ENCODE measurements at regions not wholly inside any gene's neighbourhood (a gene's known extent, or its start where the extent isn't known, plus 50 kb on each side); places are given as distances from the start of the nearest gene placed in this dataset.

DNA sequence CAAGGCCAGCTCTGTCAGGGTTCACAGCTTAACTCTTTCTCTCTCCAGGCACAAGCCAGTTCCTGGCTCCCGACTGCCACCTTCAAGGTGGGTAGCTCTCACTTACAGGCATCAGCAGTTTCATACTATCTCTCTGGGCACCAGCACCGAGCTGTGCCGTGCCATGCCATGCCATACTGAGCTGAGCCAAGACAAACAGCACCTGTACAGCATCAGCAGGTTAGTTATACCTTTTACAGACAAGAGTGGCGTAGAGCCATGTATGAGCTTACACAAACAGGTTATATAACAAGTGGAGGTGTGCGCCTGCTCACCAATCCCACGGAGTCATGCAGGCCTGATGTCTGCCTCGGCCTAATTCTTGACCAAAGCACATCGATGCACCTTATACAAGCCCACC, 1098.7 kb downstream of the AACS start:
- DNase-seq (ENCODE audit: low spot score in 2 of 2) (no peak), ATAC-seq (no peak)
- H3K36me3 Mint-ChIP-seq, result no peaks in the 10 kb centered on the region
- no peak overlapping the region for H3K27ac Mint-ChIP-seq
- H3K4me3 Mint-ChIP-seq, result no peak overlapping the region
- peaks cover 14% of the 10 kb centered on the region for H3K9me3 Mint-ChIP-seq
- no peaks in the 10 kb centered on the region for H3K4me1 Mint-ChIP-seq

DNA sequence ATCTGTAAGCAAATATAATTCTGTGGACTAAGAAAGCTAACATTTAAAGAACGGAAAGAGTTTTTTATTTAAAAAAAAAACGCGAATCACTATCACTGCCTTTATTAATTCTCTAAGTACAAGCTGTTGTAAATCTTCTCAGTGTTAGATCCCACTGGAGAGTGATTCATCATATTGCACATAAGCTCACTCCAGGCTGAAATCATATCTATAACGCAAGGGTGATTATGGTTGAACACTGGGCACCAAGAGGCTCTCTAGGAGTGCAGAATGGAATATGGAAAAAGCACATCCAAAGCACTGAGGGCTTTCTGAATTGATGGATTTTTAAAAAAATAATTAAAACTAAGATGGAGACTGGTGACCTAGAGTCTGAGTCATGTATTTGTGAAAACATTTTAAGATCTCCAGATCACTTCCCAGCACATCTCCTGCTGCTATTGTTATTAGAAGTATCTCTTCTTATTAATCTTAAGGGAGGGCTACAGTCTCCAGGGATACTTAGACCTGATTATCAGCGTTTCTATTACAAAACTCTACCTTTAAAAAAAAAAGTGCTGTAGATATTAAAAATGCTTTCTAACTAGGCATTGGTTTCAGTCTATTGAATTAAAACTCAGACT, 1106.8 kb downstream of the AACS start:
- Mint-ChIP-seq H3K4me3 (no peak overlapping the region), H3K9me3 (peaks cover 9% of the 10 kb centered on the region), H3K4me1 (no peaks in the 10 kb centered on the region), H3K36me3 (no peaks in the 10 kb centered on the region), H3K27ac (no peak overlapping the region)
- DNase-seq (ENCODE audit: low spot score in 2 of 2) (no peak), ATAC-seq (no peak)

DNA sequence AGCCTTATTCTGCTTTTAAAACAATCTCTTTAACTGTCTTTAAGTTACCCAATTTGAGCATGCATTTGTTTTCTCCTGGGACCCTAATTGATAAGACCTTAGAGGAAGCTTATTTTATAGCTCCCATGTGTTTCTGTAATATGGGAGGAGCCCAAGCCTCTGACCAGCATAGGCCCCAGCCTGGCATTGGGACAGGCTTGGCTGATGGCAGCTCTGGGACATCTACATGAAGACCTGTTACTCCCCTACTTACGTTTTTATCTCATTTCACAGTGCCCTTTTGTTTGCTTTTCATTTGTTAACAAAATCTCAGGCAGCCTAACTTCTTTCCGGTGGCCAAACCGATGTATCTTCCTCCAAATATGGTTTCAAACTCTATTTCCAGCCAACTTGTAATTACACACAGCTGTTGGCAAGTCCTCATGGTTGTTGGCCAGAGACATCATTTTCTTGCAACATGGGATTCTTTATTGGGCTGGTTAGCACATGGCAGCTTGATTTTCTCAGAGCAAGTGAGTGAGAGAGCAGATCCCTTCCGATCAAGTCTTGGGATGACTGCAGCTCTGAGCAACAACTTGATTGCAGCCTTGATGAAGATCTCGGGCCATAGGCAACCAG, 1117.5 kb downstream of the AACS start:
- DNase-seq (ENCODE audit: low spot score in 2 of 2), result no peak

DNA sequence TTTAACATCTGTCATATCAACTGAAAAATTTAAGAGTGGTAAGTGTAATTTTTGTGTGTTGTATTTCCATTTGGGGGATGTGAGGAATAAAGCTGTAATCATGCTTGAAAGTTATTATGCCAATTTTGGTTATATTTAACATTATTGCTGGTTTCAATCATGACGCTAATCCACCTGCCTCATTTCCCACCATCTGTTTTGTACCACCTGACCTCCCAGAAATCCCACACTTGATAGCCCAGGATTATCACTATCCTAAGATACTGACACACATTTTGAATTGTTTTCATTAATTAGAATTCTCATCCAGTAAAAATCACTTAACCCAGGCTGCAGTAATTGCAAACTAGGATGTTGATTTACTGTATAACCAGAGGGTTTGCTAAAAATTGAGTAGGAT, 1119.8 kb downstream of the AACS start:
- Mint-ChIP-seq H3K4me3 (no peak overlapping the region), H3K36me3 (no peaks in the 10 kb centered on the region), H3K9me3 (peaks cover 9% of the 10 kb centered on the region), H3K4me1 (no peaks in the 10 kb centered on the region), H3K27ac (no peak overlapping the region)
- no peak for DNase-seq (ENCODE audit: low spot score in 2 of 2)
- ATAC-seq, result no peak

More for the DNA sequence above, 1117.5 kb downstream of the AACS start:
- no peaks in the 10 kb centered on the region for H3K36me3 Mint-ChIP-seq
- no peak for ATAC-seq
- H3K27ac Mint-ChIP-seq, result no peak overlapping the region
- peaks cover 10% of the 10 kb centered on the region for H3K9me3 Mint-ChIP-seq
- no peaks in the 10 kb centered on the region for H3K4me1 Mint-ChIP-seq
- H3K4me3 Mint-ChIP-seq, result no peak overlapping the region

DNA sequence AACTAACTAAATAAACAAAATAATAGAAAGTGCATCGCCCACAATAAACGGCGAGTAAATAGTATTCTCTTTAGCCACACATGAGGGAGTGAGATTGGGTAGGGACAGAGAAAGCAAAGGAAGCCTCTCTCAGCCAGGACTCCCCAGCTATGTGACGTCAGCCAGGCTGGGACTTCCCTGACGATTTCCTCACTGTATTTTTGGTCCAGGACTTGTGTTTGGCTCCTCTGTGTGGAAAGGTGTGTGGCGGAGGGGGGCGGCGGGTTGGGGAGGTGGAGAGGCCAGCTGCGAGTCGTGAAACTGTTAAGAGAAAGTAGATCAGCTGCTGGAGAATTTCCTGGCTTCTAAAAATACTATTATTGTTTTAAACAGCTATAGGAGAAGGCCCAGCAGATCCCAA, 1124.6 kb downstream of the AACS start:
- H3K4me3 Mint-ChIP-seq, result no peak overlapping the region
- no peak for ATAC-seq
- H3K36me3 Mint-ChIP-seq, result no peaks in the 10 kb centered on the region
- no peak overlapping the region for H3K27ac Mint-ChIP-seq
- H3K9me3 Mint-ChIP-seq, result peaks cover 2% of the 10 kb centered on the region
- H3K4me1 Mint-ChIP-seq, result no peaks in the 10 kb centered on the region
- no peak for DNase-seq (ENCODE audit: low spot score in 2 of 2)

DNA sequence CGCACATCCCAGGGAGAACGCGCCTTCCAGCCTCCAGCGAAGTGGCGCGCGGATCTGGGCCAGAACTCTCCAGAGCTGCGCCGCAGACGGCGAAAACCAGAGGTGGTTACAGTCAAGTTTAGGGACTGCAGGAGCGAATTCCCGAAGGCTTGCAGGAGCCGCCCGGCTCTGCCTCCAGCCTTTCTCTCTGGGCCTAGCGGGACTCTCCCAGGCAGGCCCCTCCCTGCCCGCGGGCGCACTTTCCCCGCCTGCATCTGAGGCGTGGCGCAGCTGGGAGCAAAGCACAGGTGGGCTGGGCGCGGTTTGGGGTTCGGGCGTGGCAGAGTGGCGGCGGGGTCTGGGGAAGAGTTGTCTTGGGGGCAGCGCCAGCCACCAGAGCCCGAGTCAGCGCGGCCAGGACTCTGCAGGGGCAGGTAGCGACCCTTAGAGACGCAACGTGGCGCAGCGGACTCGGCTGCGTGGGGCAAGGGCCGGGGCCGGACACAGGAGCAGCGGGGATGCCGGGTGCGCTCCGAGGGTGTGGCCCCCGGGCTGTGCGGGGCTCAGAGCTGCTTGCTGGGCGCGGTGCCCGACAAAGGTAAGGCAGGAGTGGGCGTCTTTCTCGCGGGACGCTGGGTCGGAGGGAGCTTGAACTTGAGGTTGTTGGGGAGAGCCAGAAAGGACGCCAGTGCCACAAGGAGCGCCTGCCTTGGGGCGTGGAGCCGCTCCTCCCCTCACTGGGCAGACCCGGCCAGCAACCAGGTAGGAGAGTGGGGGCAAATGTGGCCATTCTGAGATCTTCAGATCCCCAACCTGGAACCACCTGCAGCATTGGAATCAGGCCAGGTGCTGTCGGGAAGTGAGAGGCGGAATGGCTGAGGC, 1126.0 kb downstream of the AACS start:
- DNase-seq (ENCODE audit: low spot score in 2 of 2), result no peak
- no peak overlapping the region for H3K27ac Mint-ChIP-seq
- no peak for ATAC-seq
- H3K4me1 Mint-ChIP-seq, result no peaks in the 10 kb centered on the region
- H3K36me3 Mint-ChIP-seq, result no peaks in the 10 kb centered on the region
- H3K9me3 Mint-ChIP-seq, result peaks cover 9% of the 10 kb centered on the region
- H3K4me3 Mint-ChIP-seq, result no peak overlapping the region

DNA sequence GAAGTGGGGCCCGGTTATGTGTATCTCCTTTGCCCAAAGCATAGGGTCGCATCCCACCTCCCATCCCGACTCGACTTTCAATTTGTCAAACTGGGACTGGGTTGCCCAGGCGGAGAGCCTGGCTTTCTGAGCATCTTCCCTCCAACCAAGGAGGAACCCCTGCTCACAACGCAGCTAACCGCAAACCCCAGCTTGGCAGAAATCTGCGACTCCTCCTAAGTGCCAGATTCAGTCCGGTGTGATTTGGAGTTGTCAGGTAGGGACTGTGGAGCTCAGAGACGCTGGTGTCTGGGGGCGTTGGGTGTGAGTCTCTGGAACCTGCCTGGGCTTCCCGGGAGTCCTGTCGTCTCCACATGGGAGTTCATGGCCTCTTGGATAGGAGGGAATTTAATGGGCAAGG, 1126.7 kb downstream of the AACS start:
- no peak overlapping the region for H3K4me3 Mint-ChIP-seq
- peaks cover 8% of the 10 kb centered on the region for H3K9me3 Mint-ChIP-seq
- H3K4me1 Mint-ChIP-seq, result no peaks in the 10 kb centered on the region
- no peak for DNase-seq (ENCODE audit: low spot score in 2 of 2)
- no peak for ATAC-seq
- H3K27ac Mint-ChIP-seq, result no peak overlapping the region
- no peaks in the 10 kb centered on the region for H3K36me3 Mint-ChIP-seq

DNA sequence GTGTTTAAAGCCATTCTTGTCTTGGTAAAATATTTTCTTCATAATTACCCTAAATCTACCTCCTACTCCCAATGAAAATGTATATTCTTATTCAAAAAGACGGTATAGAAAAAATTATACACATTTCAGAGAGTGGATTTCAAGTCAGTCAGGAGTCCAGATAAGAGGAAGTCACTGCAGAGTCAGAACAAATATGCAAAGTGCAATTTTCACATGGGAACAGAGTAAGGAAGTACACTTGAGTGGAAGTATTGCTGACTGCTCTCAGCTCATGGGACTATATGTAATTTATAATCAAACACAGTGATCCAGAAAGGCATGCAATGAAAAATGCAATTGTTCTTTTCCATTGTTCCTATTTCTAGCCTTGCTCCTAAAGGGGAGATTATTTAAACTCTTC, 1128.0 kb downstream of the AACS start:
- DNase-seq (ENCODE audit: low spot score in 2 of 2) (no peak), ATAC-seq (no peak)
- Mint-ChIP-seq H3K36me3 (no peaks in the 10 kb centered on the region), H3K4me3 (no peak overlapping the region), H3K4me1 (no peaks in the 10 kb centered on the region), H3K9me3 (peaks cover 8% of the 10 kb centered on the region), H3K27ac (no peak overlapping the region)

DNA sequence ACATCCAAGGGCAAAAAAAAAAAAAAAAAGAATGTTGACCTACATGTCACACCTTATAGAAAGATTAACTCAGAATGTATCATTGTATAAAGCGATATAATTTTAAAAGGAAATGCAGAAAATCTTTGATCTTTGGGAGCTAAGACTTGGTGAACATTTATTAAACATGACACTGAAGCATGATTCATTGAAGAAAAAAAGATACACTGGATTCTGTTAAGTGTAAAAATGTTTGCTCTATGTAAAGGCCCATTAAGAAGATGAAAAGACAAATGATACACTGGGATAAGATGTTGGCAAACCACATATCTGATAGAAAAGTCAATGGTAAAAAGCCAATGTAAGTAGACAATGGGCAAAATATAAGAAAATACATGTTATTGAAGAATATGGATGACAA, 1131.0 kb downstream of the AACS start:
- DNase-seq (ENCODE audit: low spot score in 2 of 2), result no peak
- Mint-ChIP-seq H3K27ac (no peak overlapping the region), H3K36me3 (no peaks in the 10 kb centered on the region), H3K4me1 (no peaks in the 10 kb centered on the region), H3K9me3 (peaks cover 8% of the 10 kb centered on the region), H3K4me3 (no peak overlapping the region)
- ATAC-seq, result no peak

DNA sequence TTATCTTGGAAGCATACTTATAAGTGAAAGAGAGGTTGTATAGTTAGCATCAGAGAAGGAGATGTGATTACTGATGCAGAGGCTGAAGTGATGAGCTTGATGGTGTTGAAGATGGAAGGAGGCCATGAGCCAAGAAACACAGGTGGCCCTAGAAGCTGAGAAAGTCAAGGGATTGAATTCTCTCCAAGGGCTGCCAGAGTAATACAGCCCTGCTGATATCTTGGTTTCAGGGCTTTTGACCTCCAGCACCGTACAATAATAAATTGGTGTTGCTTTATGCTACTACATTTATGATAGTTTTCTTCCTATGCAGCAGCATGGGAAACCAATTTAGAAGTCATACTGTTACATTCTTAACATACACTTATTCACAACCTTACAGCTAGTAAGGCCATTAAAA, 1133.3 kb downstream of the AACS start:
- DNase-seq (ENCODE audit: low spot score in 2 of 2), result no peak
- ATAC-seq, result no peak
- H3K27ac Mint-ChIP-seq, result no peak overlapping the region
- no peak overlapping the region for H3K4me3 Mint-ChIP-seq
- H3K4me1 Mint-ChIP-seq, result no peaks in the 10 kb centered on the region
- no peaks in the 10 kb centered on the region for H3K36me3 Mint-ChIP-seq
- peaks cover 8% of the 10 kb centered on the region for H3K9me3 Mint-ChIP-seq

DNA sequence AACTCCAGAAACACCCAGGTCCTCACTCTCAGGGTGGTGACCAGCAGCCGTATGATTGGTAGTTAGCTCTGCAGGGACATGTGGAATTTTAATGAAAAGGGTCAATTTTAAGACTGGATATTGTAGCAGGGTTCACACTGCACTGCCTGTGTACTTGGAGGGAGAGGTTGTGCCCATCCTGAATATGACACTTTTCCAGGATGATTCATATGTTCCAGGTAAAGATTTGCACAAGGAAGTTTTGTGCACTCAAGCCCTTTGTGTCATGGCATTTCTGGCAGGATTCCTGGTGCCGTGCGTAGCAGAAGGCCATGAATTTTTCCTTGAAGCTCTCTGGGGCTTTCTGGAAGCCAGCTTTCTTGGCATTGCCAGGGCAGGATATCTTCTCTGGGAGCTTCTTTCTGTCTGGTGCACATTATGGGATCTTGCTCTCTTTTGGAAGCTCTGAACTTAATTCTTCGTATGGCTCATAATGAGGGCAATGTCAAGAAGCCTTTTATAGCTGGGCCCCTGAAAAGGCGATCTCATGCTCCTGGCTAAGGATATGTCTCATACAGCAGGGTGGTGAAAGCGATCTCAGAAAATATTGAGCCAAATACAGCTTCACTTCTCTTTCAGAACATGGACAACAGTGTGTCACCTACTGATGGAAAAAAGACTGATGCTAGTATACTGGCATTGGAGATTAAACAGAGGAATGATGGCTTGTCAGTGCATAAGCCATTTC, 1133.9 kb downstream of the AACS start:
- Mint-ChIP-seq H3K4me1 (no peaks in the 10 kb centered on the region), H3K36me3 (no peaks in the 10 kb centered on the region), H3K4me3 (no peak overlapping the region), H3K9me3 (peaks cover 8% of the 10 kb centered on the region), H3K27ac (no peak overlapping the region)
- ATAC-seq (no peak), DNase-seq (ENCODE audit: low spot score in 2 of 2) (no peak)

DNA sequence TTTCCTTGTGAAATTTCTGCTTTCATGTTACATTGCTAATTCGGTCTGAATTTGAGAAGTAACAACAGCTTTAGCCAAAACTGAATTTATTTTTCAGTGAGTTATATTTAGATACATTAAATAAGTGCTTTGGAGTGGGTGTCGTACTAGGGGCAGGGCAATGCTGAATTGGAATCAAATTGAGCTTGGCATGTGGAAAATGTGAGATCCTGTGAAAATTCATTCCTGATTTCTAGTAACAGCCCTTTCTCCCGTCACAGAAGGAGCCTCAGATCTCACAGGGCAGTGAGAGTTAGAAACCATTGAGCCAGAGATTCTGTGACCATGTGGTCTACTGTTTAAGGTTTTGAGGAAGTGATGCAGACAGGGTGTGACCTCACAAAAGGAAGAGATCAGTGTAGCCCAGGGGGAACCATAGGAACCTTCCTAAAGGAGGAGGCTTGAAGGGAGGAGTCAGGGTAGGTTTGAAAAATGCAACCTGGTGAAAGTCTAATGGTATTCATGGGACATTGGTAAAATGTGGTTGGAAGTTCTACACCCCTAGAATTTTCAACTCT, 1136.8 kb downstream of the AACS start:
- no peak overlapping the region for H3K27ac Mint-ChIP-seq
- no peaks in the 10 kb centered on the region for H3K4me1 Mint-ChIP-seq
- DNase-seq (ENCODE audit: low spot score in 2 of 2) (no peak), ATAC-seq (no peak)
- H3K36me3 Mint-ChIP-seq, result no peaks in the 10 kb centered on the region
- peaks cover 7% of the 10 kb centered on the region for H3K9me3 Mint-ChIP-seq
- H3K4me3 Mint-ChIP-seq, result no peak overlapping the region

DNA sequence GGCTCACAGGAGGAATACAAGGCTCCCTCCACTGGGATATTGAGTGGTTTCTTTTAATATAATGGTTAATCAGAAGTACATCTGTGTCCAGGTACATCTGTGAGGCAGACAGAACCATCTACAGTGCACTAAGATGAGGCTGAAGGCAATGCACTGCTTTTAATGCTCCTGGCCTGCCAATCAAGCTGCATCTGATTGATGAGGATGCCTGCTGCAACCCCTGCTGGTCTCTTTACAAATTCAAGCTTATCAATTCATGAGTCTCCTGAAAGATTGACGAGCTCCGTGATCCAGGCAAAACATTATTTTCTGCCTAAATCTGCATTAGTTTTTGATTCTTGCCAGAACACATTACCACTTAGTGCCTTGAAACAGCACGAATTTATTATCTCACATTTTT, 1139.1 kb downstream of the AACS start:
- no peaks in the 10 kb centered on the region for H3K4me1 Mint-ChIP-seq
- H3K9me3 Mint-ChIP-seq, result peaks cover 7% of the 10 kb centered on the region
- no peak for DNase-seq (ENCODE audit: low spot score in 2 of 2)
- H3K4me3 Mint-ChIP-seq, result no peak overlapping the region
- H3K36me3 Mint-ChIP-seq, result no peaks in the 10 kb centered on the region
- ATAC-seq, result no peak
- no peak overlapping the region for H3K27ac Mint-ChIP-seq

DNA sequence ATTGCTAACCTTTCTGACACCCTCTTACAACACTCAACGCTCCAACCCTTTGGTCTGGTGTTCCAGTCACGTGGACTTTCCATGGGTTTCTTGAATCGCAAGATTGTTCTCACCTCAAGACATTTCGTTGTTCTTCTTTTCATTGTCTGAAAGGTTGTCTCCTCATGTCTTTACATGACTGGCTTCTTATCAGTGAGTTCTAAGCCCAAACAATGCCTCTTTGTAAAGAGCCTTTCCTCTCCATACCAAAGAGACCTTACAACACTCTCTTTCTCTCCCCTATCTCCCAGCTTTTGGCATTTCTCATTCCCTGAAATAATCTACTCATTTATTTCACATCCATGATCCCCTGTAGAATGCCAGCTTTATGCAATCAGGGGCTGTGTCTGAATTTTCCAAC, 1144.8 kb downstream of the AACS start:
- Mint-ChIP-seq H3K36me3 (no peaks in the 10 kb centered on the region), H3K9me3 (peaks cover 9% of the 10 kb centered on the region), H3K4me3 (no peak overlapping the region), H3K27ac (no peak overlapping the region), H3K4me1 (no peaks in the 10 kb centered on the region)
- ATAC-seq (no peak), DNase-seq (ENCODE audit: low spot score in 2 of 2) (no peak)

DNA sequence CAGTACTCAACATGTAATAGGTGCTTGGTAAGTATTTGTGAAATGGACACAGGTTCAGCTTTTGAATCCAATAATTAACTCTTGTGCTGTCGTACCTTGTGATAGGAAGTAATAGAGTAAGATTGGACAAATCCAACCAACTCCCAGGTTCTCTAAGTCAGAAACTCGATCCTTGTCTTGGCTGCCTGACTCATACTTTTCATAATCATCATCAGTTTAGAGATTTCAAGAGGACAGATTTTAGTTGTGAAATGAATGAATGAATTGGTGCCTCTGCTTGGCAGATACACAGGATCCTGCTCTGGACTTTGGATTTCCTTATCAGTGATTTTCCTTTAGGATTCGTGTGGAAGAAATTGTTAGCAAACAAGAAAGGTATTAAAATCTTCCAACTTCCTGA, 1145.2 kb downstream of the AACS start:
- DNase-seq (ENCODE audit: low spot score in 2 of 2), result no peak
- Mint-ChIP-seq H3K27ac (no peak overlapping the region), H3K9me3 (peaks cover 9% of the 10 kb centered on the region)

More for the DNA sequence above, 1145.2 kb downstream of the AACS start:
- no peaks in the 10 kb centered on the region for H3K36me3 Mint-ChIP-seq
- H3K4me1 Mint-ChIP-seq, result no peaks in the 10 kb centered on the region
- H3K4me3 Mint-ChIP-seq, result no peak overlapping the region
- ATAC-seq, result no peak

Data from stimulated activated effector memory CD8-positive, alpha-beta T cell treated with anti-CD3 and anti-CD28 coated beads, Interleukin-12 subunit alpha, Interleukin-12 subunit beta, amount 100 ng/mL, for 72 hours (primary cell).